H9 (cell line): ENCODE measurements at regions not wholly inside any gene's neighbourhood (a gene's known extent, or its start where the extent isn't known, plus 50 kb on each side); places are given as distances from the start of the nearest gene placed in this dataset.

Source experiments
- DNase-seq: peaks from one replicate; pipeline ENCODE4 v3.0.0-alpha.2; 2017
- H2AFZ ChIP-seq: one replicate; pipeline ENCODE4 v1.6.1; 2013; ENCODE audit warnings: mild to moderate bottlenecking, low read length, control low read depth, moderate library complexity
- H2AK5ac ChIP-seq: 2 replicates; pipeline ENCODE4 v1.6.1; 2013; ENCODE audit warnings: low read length, control low read depth, mixed read lengths; ENCODE audit not compliant: insufficient read length
- H2BK120ac ChIP-seq: one replicate; pipeline ENCODE4 v1.6.1; 2013; ENCODE audit warnings: low read depth, mild to moderate bottlenecking, low read length, control low read depth, inconsistent platforms; ENCODE audit not compliant: poor library complexity, severe bottlenecking
- H2BK12ac ChIP-seq: 2 replicates; pipeline ENCODE4 v1.6.1; 2013; ENCODE audit warnings: low read length, control low read depth, mixed read lengths, low read depth; ENCODE audit not compliant: insufficient read length
- H2BK15ac ChIP-seq: 2 replicates; pipeline ENCODE4 v1.6.1; 2013; ENCODE audit warnings: low read depth, low read length, control low read depth
- H2BK20ac ChIP-seq: one replicate; pipeline ENCODE4 v1.6.1; 2013; ENCODE audit warnings: low read depth, mild to moderate bottlenecking, low read length, control low read depth, inconsistent platforms; ENCODE audit not compliant: poor library complexity, severe bottlenecking
- H2BK5ac ChIP-seq: 2 replicates; pipeline ENCODE4 v1.6.1; 2013; ENCODE audit warnings: low read length, control low read depth, mixed read lengths; ENCODE audit not compliant: insufficient read length
- H3K14ac ChIP-seq: 2 replicates; pipeline ENCODE4 v1.6.1; 2013; ENCODE audit warnings: low read length, control low read depth; ENCODE audit not compliant: insufficient read depth
- H3K18ac ChIP-seq: 2 replicates; pipeline ENCODE4 v1.6.1; 2013; ENCODE audit warnings: low read depth, mild to moderate bottlenecking, mixed read lengths, low read length, control low read depth; ENCODE audit not compliant: insufficient read length
- H3K23ac ChIP-seq: 2 replicates; pipeline ENCODE4 v1.6.1; 2013; ENCODE audit warnings: low read length, control low read depth, mixed read lengths, low read depth; ENCODE audit not compliant: insufficient read length
- H3K23me2 ChIP-seq: 2 replicates; pipeline ENCODE4 v1.6.1; 2013; ENCODE audit warnings: low read depth, mild to moderate bottlenecking, mixed read lengths, low read length, control low read depth; ENCODE audit not compliant: insufficient read length, poor library complexity, severe bottlenecking
- H3K27ac ChIP-seq: 2 replicates; pipeline ENCODE4 v1.5.1; 2013; ENCODE audit warnings: low read length, control low read depth, mixed read lengths, low read depth; ENCODE audit not compliant: insufficient read length
- H3K27me3 ChIP-seq: 2 replicates; pipeline ENCODE4 v1.6.1; 2013; ENCODE audit warnings: low read length, control low read depth, inconsistent platforms; ENCODE audit not compliant: insufficient read depth
- H3K4ac ChIP-seq: 2 replicates; pipeline ENCODE4 v1.6.1; 2013; ENCODE audit warnings: low read depth, mild to moderate bottlenecking, control low read depth, inconsistent platforms, low read length, moderate library complexity
- H3K4me1 ChIP-seq: 2 replicates; pipeline ENCODE4 v1.6.1; 2013; ENCODE audit warnings: low read length, control low read depth, inconsistent platforms; ENCODE audit not compliant: insufficient read depth
- H3K4me2 ChIP-seq: 2 replicates; pipeline ENCODE4 v1.6.1; 2013; ENCODE audit warnings: low read length, control low read depth, mixed read lengths; ENCODE audit not compliant: insufficient read length, insufficient read depth
- H3K56ac ChIP-seq: 2 replicates; pipeline ENCODE4 v1.6.1; 2013; ENCODE audit warnings: low read depth, mild to moderate bottlenecking, mixed read lengths, low read length, control low read depth; ENCODE audit not compliant: insufficient read length
- H3K79me1 ChIP-seq: 2 replicates; pipeline ENCODE4 v1.6.1; 2013; ENCODE audit warnings: low read depth, mild to moderate bottlenecking, moderate library complexity, low read length, control low read depth, inconsistent platforms; ENCODE audit not compliant: insufficient read depth, poor library complexity, severe bottlenecking
- H3K79me2 ChIP-seq: 2 replicates; pipeline ENCODE4 v1.6.1; 2013; ENCODE audit warnings: low read length, control low read depth, inconsistent platforms; ENCODE audit not compliant: insufficient read depth
- H3K9ac ChIP-seq: 2 replicates; pipeline ENCODE4 v1.6.1; 2013; ENCODE audit warnings: low read length, control low read depth, mixed read lengths; ENCODE audit not compliant: insufficient read length; ENCODE audit errors: extremely low read depth
- H3K9me3 ChIP-seq: one replicate; pipeline ENCODE4 v1.6.1; 2013; ENCODE audit warnings: low read depth, low read length, inconsistent platforms; ENCODE audit not compliant: control insufficient read depth
- H3T11ph ChIP-seq: one replicate; pipeline ENCODE4 v1.6.1; 2013; ENCODE audit warnings: mild to moderate bottlenecking, low read length, control low read depth, inconsistent platforms
- H4K20me1 ChIP-seq: one replicate; pipeline ENCODE4 v1.6.1; 2013; ENCODE audit not compliant: control insufficient read depth, insufficient read length, insufficient read depth
- H4K5ac ChIP-seq: 2 replicates; pipeline ENCODE4 v1.6.1; 2013; ENCODE audit warnings: low read depth, mild to moderate bottlenecking, mixed read lengths, low read length, control low read depth; ENCODE audit not compliant: insufficient read length
- H4K8ac ChIP-seq: replicated peaks from 2 replicates; pipeline ENCODE4 v1.6.1; 2013; ENCODE audit warnings: low read length, control low read depth, mixed read lengths, low read depth; ENCODE audit not compliant: insufficient read length
- H4K91ac ChIP-seq: 2 replicates; pipeline ENCODE4 v1.6.1; 2013; ENCODE audit warnings: low read depth, mild to moderate bottlenecking, moderate library complexity, mixed read lengths, low read length, control low read depth; ENCODE audit not compliant: insufficient read length
- H3K27ac Mint-ChIP-seq, 3 experiments: 2 replicates in 2 of 3; 3 replicates in 1 of 3; pipeline ENCODE4 v1.8.0; 2020 to 2021; ENCODE audit warnings: mixed read lengths in 3 of 3, mild to moderate bottlenecking in 1 of 3, moderate library complexity in 1 of 3
- H3K27me3 Mint-ChIP-seq: 2 replicates; pipeline ENCODE4 v1.8.0; 2021; ENCODE audit warnings: low read depth, mild to moderate bottlenecking, moderate library complexity, mixed read lengths
- H3K36me3 Mint-ChIP-seq, 3 experiments: 2 replicates in 2 of 3; 3 replicates in 1 of 3; pipeline ENCODE4 v1.8.0; 2020 to 2021; ENCODE audit warnings: low read depth in 3 of 3, mixed read lengths in 3 of 3; ENCODE audit not compliant: insufficient read depth in 1 of 3
- H3K4me1 Mint-ChIP-seq, 2 experiments: 2 replicates each; pipeline ENCODE4 v1.8.0; 2020; ENCODE audit warnings: mixed read lengths in 2 of 2
- H3K4me3 Mint-ChIP-seq, 2 experiments: 2 replicates in 1 of 2; 3 replicates in 1 of 2; pipeline ENCODE4 v1.8.0; 2020 to 2021; ENCODE audit warnings: mild to moderate bottlenecking in 2 of 2, mixed read lengths in 2 of 2, moderate library complexity in 1 of 2
- H3K9me3 Mint-ChIP-seq, 2 experiments: 2 replicates in 1 of 2; 3 replicates in 1 of 2; pipeline ENCODE4 v1.8.0; 2020; ENCODE audit warnings: mild to moderate bottlenecking in 2 of 2, mixed read lengths in 2 of 2, moderate library complexity in 1 of 2
- WGBS: extraction: QIAGEN DNeasy Blood & Tissue Kit; methylation state at CpG from one replicate; pipeline ENCODE4 v1.1.7; 2013; ENCODE audit warnings: missing lambda C conversion rate, low lambda C conversion rate, mixed read lengths; ENCODE audit not compliant: insufficient read length; ENCODE audit errors: extremely low coverage; 5-methylcytosine and 5-hydroxymethylcytosine counted together
- TF ChIP-seq, protein P1 (sequence below): fragments of 200-600 bp; sonication (generic); conservative IDR thresholded peaks from 3 replicates; pipeline ENCODE4 v1.8.0; 2021; ENCODE audit warnings: antibody characterized with exemption, mild to moderate bottlenecking

DNA sequence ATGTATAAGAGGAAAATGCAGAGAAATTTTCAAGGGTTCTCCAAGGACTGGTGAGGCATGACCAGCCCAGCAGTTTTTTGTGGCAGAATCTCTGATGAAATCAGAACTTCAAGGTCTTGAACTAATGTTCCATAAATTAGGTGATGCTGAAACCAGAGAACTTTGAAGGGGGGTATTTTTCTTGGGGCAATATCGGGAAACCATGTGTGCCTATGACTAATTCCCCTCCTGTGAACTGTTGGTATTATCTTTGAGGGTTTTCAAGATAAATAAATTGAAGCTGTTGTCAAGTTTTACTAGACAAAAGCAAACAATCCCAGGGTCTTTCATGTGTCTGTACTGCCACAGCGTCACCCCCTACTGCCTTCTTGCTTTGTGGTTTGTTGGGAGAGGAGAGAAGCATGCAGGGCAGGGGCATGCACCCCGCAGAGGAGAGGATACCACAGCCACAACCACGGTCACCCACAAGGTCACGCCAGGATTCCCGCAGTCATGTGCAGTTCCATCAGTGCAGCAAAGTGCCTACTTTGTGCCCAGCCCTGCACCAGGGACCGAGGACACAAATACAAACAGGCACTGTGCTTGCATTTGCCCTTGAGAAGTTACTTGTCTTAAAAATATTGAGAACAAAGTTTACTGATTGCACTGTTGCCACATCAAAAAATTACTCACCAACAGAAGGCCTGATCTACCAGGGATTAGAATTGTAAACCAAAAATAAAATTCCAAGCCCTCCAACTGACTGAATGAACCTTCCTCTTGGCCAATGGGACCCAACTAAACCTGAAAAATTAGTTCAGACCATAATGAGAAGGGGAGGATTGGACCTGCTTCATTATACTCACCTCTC is 413.3 kb upstream of the TRIB2 start:
- Histone ChIP-seq H2AFZ (no peak overlapping the region), H4K91ac (no peak overlapping the region), H3K27me3 (no peaks in the 10 kb centered on the region), H3K4me2 (no peak overlapping the region), H2BK12ac (no peak overlapping the region), H3K27ac (no peak overlapping the region), H3K79me2 (no peaks in the 10 kb centered on the region), H2BK5ac (no peak overlapping the region), H3K4ac (no peak overlapping the region), H3T11ph (no peak overlapping the region), H3K56ac (no peak overlapping the region), H3K4me1 (no peaks in the 10 kb centered on the region), H4K5ac (no peak overlapping the region), H3K9me3 (no peaks in the 10 kb centered on the region), H2BK20ac (no peak overlapping the region), H4K8ac (no peak overlapping the region), H3K14ac (no peak overlapping the region), H3K9ac (no peak overlapping the region), H2BK15ac (no peak overlapping the region), H3K18ac (no peak overlapping the region), H3K23me2 (no peaks in the 10 kb centered on the region), H2BK120ac (no peak overlapping the region), H4K20me1 (no peaks in the 10 kb centered on the region), H3K79me1 (no peaks in the 10 kb centered on the region), H2AK5ac (no peak overlapping the region), H3K23ac (no peak overlapping the region)
- no peak for DNase-seq
- Mint-ChIP-seq H3K4me3 (no peak overlapping the region), H3K27ac (no peak overlapping the region), H3K36me3 (no peaks in the 10 kb centered on the region), H3K4me1 (peaks cover 11 to 16% of the 10 kb centered on the region in 2 experiments), H3K9me3 (no peaks in the 10 kb centered on the region; a peak in 1 of 5 replicates), H3K27me3 (no peaks in the 10 kb centered on the region)
- TF ChIP-seq, protein P1, sequence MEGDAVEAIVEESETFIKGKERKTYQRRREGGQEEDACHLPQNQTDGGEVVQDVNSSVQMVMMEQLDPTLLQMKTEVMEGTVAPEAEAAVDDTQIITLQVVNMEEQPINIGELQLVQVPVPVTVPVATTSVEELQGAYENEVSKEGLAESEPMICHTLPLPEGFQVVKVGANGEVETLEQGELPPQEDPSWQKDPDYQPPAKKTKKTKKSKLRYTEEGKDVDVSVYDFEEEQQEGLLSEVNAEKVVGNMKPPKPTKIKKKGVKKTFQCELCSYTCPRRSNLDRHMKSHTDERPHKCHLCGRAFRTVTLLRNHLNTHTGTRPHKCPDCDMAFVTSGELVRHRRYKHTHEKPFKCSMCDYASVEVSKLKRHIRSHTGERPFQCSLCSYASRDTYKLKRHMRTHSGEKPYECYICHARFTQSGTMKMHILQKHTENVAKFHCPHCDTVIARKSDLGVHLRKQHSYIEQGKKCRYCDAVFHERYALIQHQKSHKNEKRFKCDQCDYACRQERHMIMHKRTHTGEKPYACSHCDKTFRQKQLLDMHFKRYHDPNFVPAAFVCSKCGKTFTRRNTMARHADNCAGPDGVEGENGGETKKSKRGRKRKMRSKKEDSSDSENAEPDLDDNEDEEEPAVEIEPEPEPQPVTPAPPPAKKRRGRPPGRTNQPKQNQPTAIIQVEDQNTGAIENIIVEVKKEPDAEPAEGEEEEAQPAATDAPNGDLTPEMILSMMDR, result no peak
- WGBS, result no CpG with 5 or more reads among the region's 7 CpGs
